DND-41 (cell line): ENCODE measurements at regions not wholly inside any gene's neighbourhood (a gene's known extent, or its start where the extent isn't known, plus 50 kb on each side); places are given as distances from the start of the nearest gene placed in this dataset.

Source experiments
- ATAC-seq: fragments of 200-7000 bp; cut with Tn5 transposase; 3 replicates; pipeline ENCODE4 v1.9.1; 2021; ENCODE audit warnings: low read depth; ENCODE audit not compliant: insufficient read depth
- DNase-seq: peaks from one replicate; pipeline ENCODE4 v3.0.0-alpha.2; 2020
- H2AFZ ChIP-seq: 2 replicates; pipeline ENCODE4 v1.6.0; 2012; ENCODE audit warnings: low read depth, low read length
- H3K27ac ChIP-seq: 2 replicates; pipeline ENCODE4 v1.5.1; 2012; ENCODE audit warnings: low read length, inconsistent platforms
- H3K27me3 ChIP-seq: fragments of 200-600 bp; sonication (generic); 2 replicates; pipeline ENCODE4 v1.6.0; 2012; ENCODE audit warnings: low read length, mild to moderate bottlenecking, inconsistent platforms; ENCODE audit not compliant: insufficient read depth, poor library complexity
- H3K36me3 ChIP-seq: 2 replicates; pipeline ENCODE4 v1.5.1; 2012; ENCODE audit warnings: low read length, inconsistent platforms; ENCODE audit not compliant: insufficient read depth
- H3K4me1 ChIP-seq: 2 replicates; pipeline ENCODE4 v1.5.1; 2012; ENCODE audit warnings: mild to moderate bottlenecking, low read length; ENCODE audit not compliant: insufficient read depth
- H3K4me2 ChIP-seq: 2 replicates; pipeline ENCODE4 v1.6.0; 2012; ENCODE audit warnings: mild to moderate bottlenecking, moderate library complexity, low read length, inconsistent platforms; ENCODE audit not compliant: insufficient read depth
- H3K4me3 ChIP-seq, 2 experiments: fragments of 200-600 bp in 1 of 2; shearing (Covaris generic) in 1 of 2; 2 replicates each; pipeline ENCODE4 v1.5.1; 2012 to 2016; ENCODE audit warnings: inconsistent platforms in 2 of 2, low read length in 2 of 2, mild to moderate bottlenecking in 2 of 2, low read depth in 1 of 2, moderate library complexity in 1 of 2
- H3K79me2 ChIP-seq: 2 replicates; pipeline ENCODE4 v1.6.0; 2012; ENCODE audit warnings: low read length, inconsistent platforms; ENCODE audit not compliant: insufficient read depth
- H3K9ac ChIP-seq: 2 replicates; pipeline ENCODE4 v1.6.0; 2012; ENCODE audit warnings: low read depth, mild to moderate bottlenecking, inconsistent platforms, low read length, moderate library complexity
- H3K9me3 ChIP-seq: 2 replicates; pipeline ENCODE4 v1.5.1; 2012; ENCODE audit warnings: low read length, moderate library complexity, mild to moderate bottlenecking, inconsistent platforms; ENCODE audit not compliant: insufficient read depth, severe bottlenecking
- H4K20me1 ChIP-seq: 2 replicates; pipeline ENCODE4 v1.6.0; 2012; ENCODE audit warnings: low read length; ENCODE audit not compliant: insufficient read depth
- CTCF ChIP-seq: IDR thresholded peaks from 2 replicates; pipeline ENCODE4 v1.5.1; 2012; ENCODE audit warnings: borderline replicate concordance, low read length, moderate library complexity, mild to moderate bottlenecking; ENCODE audit not compliant: poor library complexity, severe bottlenecking; ENCODE audit errors: extremely low read depth
- EZH2 ChIP-seq: IDR thresholded peaks from 3 replicates; pipeline ENCODE4 v1.6.1; 2012; ENCODE audit warnings: borderline replicate concordance, low read depth, mild to moderate bottlenecking, moderate library complexity, low read length, inconsistent platforms; ENCODE audit not compliant: severe bottlenecking

GRCh38 chr10:124175701-124176348 is 82.4 kb upstream of the CHST15 start:
- DNase-seq, result peak; percentile 90
- ATAC-seq, result peak; percentile 95

GRCh38 chr10:124174673-124175645 is 81.6 kb upstream of the CHST15 start:
- DNase-seq (no peak), ATAC-seq (no peak; the same call in 2 of the 3 replicates)
- Histone ChIP-seq H3K4me1 (peaks cover 31% of the 10 kb centered on the region), H4K20me1 (no peaks in the 10 kb centered on the region), H3K4me3 (no peak overlapping the region), H3K36me3 (no peaks in the 10 kb centered on the region), H3K27me3 (no peaks in the 10 kb centered on the region), H3K79me2 (no peaks in the 10 kb centered on the region), H3K27ac (peak overlapping the region; percentile 30), H3K4me2 (no peak overlapping the region), H3K9ac (no peak overlapping the region), H2AFZ (no peak overlapping the region), H3K9me3 (no peaks in the 10 kb centered on the region)
- TF ChIP-seq EZH2, result no peak
- no peak for TF ChIP-seq CTCF

More at GRCh38 chr10:124175701-124176348, 82.4 kb upstream of the CHST15 start:
- H3K4me2 ChIP-seq, result no peak overlapping the region; the same call in 1 of the 2 replicates
- 0 out of 2 replicates have a peak overlapping the region, but pooled peaks have one; percentile 6 for H3K9ac ChIP-seq
- no peak overlapping the region for H3K4me3 ChIP-seq
- no peaks in the 10 kb centered on the region for H3K79me2 ChIP-seq
- H3K27me3 ChIP-seq, result no peaks in the 10 kb centered on the region
- H4K20me1 ChIP-seq, result no peaks in the 10 kb centered on the region
- no peak overlapping the region for H2AFZ ChIP-seq
- H3K4me1 ChIP-seq, result peaks cover 31% of the 10 kb centered on the region
- no peak for TF ChIP-seq CTCF
- TF ChIP-seq EZH2, result no peak
- no peaks in the 10 kb centered on the region for H3K9me3 ChIP-seq
- H3K27ac ChIP-seq, result peak overlapping the region; percentile 58
- no peaks in the 10 kb centered on the region for H3K36me3 ChIP-seq

DNA sequence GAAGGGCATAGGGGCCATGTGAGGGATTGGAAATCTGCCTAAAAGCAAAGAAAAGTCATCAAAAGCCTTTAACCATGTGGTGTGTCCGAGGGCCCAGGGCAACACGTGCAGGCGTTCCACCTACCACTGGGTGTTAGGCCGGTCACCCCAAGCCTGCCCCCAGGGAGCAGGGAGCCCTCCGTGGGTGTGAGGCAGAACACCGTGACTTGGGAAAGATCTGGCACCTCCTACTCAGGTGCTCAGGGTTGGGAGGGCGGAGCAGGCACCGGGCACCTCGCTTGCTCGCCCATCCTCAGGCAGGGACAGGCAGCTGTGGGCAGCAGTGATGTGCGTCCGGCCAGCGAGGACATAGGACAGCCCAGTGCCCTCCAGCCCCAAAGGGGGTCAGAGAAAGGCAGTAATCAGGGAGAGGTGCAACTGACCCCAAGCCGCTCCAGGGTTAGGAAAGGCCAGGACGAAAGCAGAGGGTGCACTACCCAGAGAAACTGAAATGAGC is 80.7 kb upstream of the CHST15 start:
- no peaks in the 10 kb centered on the region for H4K20me1 ChIP-seq
- no peak for DNase-seq
- no peak for ATAC-seq
- H3K4me3 ChIP-seq, result no peak overlapping the region
- H2AFZ ChIP-seq, result no peak overlapping the region
- no peaks in the 10 kb centered on the region for H3K27me3 ChIP-seq
- no peak overlapping the region; the same call in 1 of the 2 replicates for H3K27ac ChIP-seq
- H3K9ac ChIP-seq, result no peak overlapping the region
- H3K9me3 ChIP-seq, result no peaks in the 10 kb centered on the region
- H3K79me2 ChIP-seq, result no peaks in the 10 kb centered on the region
- peaks cover 31% of the 10 kb centered on the region for H3K4me1 ChIP-seq
- no peaks in the 10 kb centered on the region for H3K36me3 ChIP-seq
- no peak overlapping the region for H3K4me2 ChIP-seq
- no peak for TF ChIP-seq CTCF
- no peak for TF ChIP-seq EZH2
